ENCODE measurements at regions not wholly inside any gene's neighbourhood (a gene's known extent, or its start where the extent isn't known, plus 50 kb on each side); places are given as distances from the start of the nearest gene placed in this dataset.

DNA sequence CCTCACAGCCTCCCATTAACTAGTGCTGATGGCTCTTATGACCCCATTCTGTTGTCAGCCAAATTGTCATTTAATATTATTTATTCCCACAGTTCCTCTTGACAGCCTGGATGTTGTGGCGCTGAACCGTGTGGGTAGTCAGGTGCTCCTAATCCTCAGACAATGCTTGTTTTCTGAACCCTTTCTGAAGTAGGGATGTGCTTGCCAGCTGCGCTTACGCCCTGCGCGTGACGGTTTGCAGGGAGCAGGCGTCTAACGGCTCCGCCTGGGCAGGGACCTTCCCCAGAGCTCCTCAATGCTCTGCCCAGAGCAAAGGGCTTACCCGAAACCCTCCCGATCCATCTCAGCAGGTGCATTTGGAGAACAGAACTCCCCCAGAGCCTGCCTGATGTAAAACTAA is 358.2 kb upstream of the MYT1L start:
- Histone ChIP-seq H3K4me1 (ENCODE audit: insufficient read depth, low read length) (no peaks in the 10 kb centered on the region), H3K27me3 (ENCODE audit: insufficient read depth, low read length) (no peaks in the 10 kb centered on the region), H3K9me3 (ENCODE audit: low read depth, low read length) (no peaks in the 10 kb centered on the region), H2AFZ (ENCODE audit: low read length) (no peak overlapping the region), H3K4me2 (ENCODE audit: insufficient read depth, low read length) (no peak overlapping the region), H3K4me3 (ENCODE audit: insufficient read depth, low read length) (no peak overlapping the region), H4K20me1 (ENCODE audit: insufficient read depth, low read length) (no peaks in the 10 kb centered on the region), H3K36me3 (ENCODE audit: insufficient read depth, low read length) (no peaks in the 10 kb centered on the region), H3K27ac (ENCODE audit: low read depth, low read length) (no peak overlapping the region), H3K79me2 (ENCODE audit: insufficient read depth, low read length) (no peaks in the 10 kb centered on the region)
- DNase-seq (ENCODE audit: insufficient read length, low spot score, missing footprints): no peak
- TF ChIP-seq, protein P1, sequence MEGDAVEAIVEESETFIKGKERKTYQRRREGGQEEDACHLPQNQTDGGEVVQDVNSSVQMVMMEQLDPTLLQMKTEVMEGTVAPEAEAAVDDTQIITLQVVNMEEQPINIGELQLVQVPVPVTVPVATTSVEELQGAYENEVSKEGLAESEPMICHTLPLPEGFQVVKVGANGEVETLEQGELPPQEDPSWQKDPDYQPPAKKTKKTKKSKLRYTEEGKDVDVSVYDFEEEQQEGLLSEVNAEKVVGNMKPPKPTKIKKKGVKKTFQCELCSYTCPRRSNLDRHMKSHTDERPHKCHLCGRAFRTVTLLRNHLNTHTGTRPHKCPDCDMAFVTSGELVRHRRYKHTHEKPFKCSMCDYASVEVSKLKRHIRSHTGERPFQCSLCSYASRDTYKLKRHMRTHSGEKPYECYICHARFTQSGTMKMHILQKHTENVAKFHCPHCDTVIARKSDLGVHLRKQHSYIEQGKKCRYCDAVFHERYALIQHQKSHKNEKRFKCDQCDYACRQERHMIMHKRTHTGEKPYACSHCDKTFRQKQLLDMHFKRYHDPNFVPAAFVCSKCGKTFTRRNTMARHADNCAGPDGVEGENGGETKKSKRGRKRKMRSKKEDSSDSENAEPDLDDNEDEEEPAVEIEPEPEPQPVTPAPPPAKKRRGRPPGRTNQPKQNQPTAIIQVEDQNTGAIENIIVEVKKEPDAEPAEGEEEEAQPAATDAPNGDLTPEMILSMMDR (IDR thresholded peaks at IDR 0.05; ENCODE audit: extremely low read depth, low read depth, low read length): no peak

DNA sequence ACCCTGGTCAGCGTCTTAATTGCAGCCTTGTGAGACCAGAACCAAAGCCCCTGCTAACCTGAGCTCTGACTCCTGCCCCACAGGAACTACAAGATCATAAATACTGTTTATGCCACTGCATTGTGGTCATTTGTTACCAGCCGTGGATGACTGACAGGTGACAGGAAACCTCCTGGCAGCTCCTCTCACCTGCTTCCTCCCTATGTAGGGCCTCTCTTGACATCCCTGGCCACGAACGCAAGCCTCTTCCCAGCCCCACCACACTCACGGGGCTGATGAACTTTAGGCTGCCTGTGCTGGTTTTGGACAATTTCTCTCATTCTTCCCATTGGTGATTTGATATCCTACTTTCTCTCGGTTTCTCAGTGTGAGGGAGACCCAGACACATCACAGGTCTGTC is 357.2 kb upstream of the MYT1L start:
- TF ChIP-seq, protein P1 (IDR thresholded peaks at IDR 0.05; ENCODE audit: extremely low read depth, low read depth, low read length): no peak
- H3K27me3 ChIP-seq (ENCODE audit: insufficient read depth, low read length): no peaks in the 10 kb centered on the region
- H3K4me3 ChIP-seq (ENCODE audit: insufficient read depth, low read length): no peak overlapping the region
- no peaks in the 10 kb centered on the region for H3K9me3 ChIP-seq (ENCODE audit: low read depth, low read length)
- no peak for DNase-seq (ENCODE audit: insufficient read length, low spot score, missing footprints)
- no peaks in the 10 kb centered on the region for H3K36me3 ChIP-seq (ENCODE audit: insufficient read depth, low read length)
- no peak overlapping the region for H2AFZ ChIP-seq (ENCODE audit: low read length)
- H4K20me1 ChIP-seq (ENCODE audit: insufficient read depth, low read length): no peaks in the 10 kb centered on the region
- H3K27ac ChIP-seq (ENCODE audit: low read depth, low read length): no peak overlapping the region
- no peak overlapping the region for H3K4me2 ChIP-seq (ENCODE audit: insufficient read depth, low read length)
- no peaks in the 10 kb centered on the region for H3K4me1 ChIP-seq (ENCODE audit: insufficient read depth, low read length)
- no peaks in the 10 kb centered on the region for H3K79me2 ChIP-seq (ENCODE audit: insufficient read depth, low read length)

DNA sequence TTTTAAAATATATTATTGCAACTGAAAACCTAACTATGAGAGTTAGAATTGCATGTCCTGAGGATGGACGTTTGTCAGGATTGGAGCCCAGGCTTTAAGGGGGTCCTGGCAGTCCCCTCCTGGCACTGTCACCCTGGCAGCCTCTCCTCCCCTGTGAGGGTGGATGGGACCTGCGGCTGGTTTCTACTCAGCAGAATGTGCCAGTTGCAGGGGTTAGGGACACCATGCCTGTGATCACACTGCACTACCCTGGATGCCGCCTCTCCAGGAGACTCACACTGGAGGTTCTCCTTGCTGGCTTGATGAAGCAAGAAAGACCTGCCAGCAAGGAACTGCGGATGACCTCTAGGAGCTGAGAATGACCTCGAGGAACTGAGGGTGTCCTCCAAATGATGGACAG is 356.7 kb upstream of the MYT1L start:
- no peak overlapping the region for H3K4me2 ChIP-seq (ENCODE audit: insufficient read depth, low read length)
- TF ChIP-seq, protein P1 (IDR thresholded peaks at IDR 0.05; ENCODE audit: extremely low read depth, low read depth, low read length): no peak
- H3K27me3 ChIP-seq (ENCODE audit: insufficient read depth, low read length): no peaks in the 10 kb centered on the region
- DNase-seq (ENCODE audit: insufficient read length, low spot score, missing footprints): no peak
- no peak overlapping the region for H3K4me3 ChIP-seq (ENCODE audit: insufficient read depth, low read length)
- H3K9me3 ChIP-seq (ENCODE audit: low read depth, low read length): no peaks in the 10 kb centered on the region
- H3K79me2 ChIP-seq (ENCODE audit: insufficient read depth, low read length): no peaks in the 10 kb centered on the region
- no peaks in the 10 kb centered on the region for H3K4me1 ChIP-seq (ENCODE audit: insufficient read depth, low read length)
- H3K36me3 ChIP-seq (ENCODE audit: insufficient read depth, low read length): no peaks in the 10 kb centered on the region
- no peaks in the 10 kb centered on the region for H4K20me1 ChIP-seq (ENCODE audit: insufficient read depth, low read length)
- no peak overlapping the region for H3K27ac ChIP-seq (ENCODE audit: low read depth, low read length)
- no peak overlapping the region for H2AFZ ChIP-seq (ENCODE audit: low read length)

DNA sequence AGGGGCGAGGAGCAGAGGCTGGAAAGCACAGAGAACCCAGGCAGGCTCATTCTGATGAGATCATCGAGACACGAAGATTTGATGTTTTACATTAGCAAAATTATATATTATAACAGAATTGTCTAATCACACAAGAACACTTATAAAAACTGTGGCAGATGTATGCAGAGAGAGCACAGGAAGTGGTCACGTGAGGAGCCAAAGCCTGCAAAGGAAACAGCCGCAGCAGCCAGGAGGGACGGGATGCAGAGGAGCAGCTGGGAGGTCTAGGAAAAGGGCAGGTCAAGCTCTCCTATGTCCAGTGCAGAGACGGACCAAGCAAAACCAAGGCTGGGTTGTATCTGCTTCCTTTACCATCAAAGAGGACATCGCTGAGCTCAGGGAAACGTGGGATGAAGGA is 355.1 kb upstream of the MYT1L start:
- H3K4me1 ChIP-seq (ENCODE audit: insufficient read depth, low read length): no peaks in the 10 kb centered on the region
- H3K79me2 ChIP-seq (ENCODE audit: insufficient read depth, low read length): no peaks in the 10 kb centered on the region
- no peaks in the 10 kb centered on the region for H3K27me3 ChIP-seq (ENCODE audit: insufficient read depth, low read length)
- H3K4me3 ChIP-seq (ENCODE audit: insufficient read depth, low read length): no peak overlapping the region
- H2AFZ ChIP-seq (ENCODE audit: low read length): no peak overlapping the region
- no peaks in the 10 kb centered on the region for H3K36me3 ChIP-seq (ENCODE audit: insufficient read depth, low read length)
- TF ChIP-seq, protein P1 (IDR thresholded peaks at IDR 0.05; ENCODE audit: extremely low read depth, low read depth, low read length): no peak
- no peaks in the 10 kb centered on the region for H4K20me1 ChIP-seq (ENCODE audit: insufficient read depth, low read length)
- no peak overlapping the region for H3K27ac ChIP-seq (ENCODE audit: low read depth, low read length)
- no peak overlapping the region for H3K4me2 ChIP-seq (ENCODE audit: insufficient read depth, low read length)
- no peak for DNase-seq (ENCODE audit: insufficient read length, low spot score, missing footprints)
- H3K9me3 ChIP-seq (ENCODE audit: low read depth, low read length): no peaks in the 10 kb centered on the region

Data from osteoblast (primary cell).